ENCODE measurements at regions not wholly inside any gene's neighbourhood (a gene's known extent, or its start where the extent isn't known, plus 50 kb on each side); places are given as distances from the start of the nearest gene placed in this dataset.

DNA sequence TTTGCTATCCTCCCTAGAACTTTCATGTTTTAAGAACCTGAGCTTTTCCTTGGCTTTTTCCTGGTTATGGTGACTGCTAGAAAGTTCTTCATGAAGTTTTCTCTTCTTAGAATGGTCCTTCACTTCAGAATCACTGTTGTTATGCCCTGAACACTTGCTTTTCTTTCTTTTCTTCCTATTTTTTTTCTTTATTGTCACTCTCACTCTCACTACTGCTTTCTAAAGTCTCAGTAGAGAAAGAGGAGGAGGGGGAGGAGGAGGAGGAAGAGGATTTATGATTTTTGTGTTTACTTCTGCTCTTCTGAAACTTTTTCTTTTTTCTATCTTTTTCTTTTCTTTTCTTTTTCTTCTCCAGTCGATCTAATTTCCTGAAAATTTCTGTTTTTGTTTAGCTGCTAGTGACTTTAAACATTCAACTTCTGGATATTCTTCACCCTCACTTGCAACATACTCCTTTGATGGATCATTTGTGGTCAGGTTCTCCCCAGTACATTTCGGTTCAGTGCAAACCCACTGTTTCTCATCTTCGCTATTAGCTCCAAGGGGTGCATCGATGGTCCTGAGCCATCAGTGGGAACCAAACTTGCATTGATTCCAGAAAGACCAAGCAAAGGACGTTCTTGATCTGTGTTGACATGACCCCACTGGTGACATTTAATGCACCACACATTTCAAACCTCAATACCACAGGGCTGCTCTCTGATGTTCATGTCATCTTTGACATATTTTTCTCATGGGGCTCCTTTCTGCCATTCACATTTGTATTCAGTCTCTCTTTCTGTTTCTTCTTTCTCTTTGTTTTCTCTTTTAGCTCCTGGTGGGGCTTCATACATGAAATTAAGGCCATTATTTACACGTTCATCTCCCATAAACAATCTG is 81.6 kb upstream of the HAND1 start:
- TF ChIP-seq, protein P1, sequence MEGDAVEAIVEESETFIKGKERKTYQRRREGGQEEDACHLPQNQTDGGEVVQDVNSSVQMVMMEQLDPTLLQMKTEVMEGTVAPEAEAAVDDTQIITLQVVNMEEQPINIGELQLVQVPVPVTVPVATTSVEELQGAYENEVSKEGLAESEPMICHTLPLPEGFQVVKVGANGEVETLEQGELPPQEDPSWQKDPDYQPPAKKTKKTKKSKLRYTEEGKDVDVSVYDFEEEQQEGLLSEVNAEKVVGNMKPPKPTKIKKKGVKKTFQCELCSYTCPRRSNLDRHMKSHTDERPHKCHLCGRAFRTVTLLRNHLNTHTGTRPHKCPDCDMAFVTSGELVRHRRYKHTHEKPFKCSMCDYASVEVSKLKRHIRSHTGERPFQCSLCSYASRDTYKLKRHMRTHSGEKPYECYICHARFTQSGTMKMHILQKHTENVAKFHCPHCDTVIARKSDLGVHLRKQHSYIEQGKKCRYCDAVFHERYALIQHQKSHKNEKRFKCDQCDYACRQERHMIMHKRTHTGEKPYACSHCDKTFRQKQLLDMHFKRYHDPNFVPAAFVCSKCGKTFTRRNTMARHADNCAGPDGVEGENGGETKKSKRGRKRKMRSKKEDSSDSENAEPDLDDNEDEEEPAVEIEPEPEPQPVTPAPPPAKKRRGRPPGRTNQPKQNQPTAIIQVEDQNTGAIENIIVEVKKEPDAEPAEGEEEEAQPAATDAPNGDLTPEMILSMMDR (IDR thresholded peaks at IDR 0.05): no peak
- no peak for TF ChIP-seq POLR2A (IDR thresholded peaks at IDR 0.05)

Measured in Peyer's patch (tissue), 4 donors.